Activated naive CD8-positive, alpha-beta T cell treated with anti-CD3 and anti-CD28 coated beads for 36 hours (primary cell): ENCODE measurements at regions not wholly inside any gene's neighbourhood (a gene's known extent, or its start where the extent isn't known, plus 50 kb on each side); places are given as distances from the start of the nearest gene placed in this dataset.
"Not testable (repeated sequence)": the region's sequence is repeated elsewhere in the genome, so short reads cannot be mapped to it uniquely, and the experiment has no call there.

Experiments used
- DNase-seq: peaks from one replicate; pipeline ENCODE4 v3.0.0; 2021
- H3K27ac Mint-ChIP-seq: one replicate; pipeline ENCODE4 v1.8.0; 2022; ENCODE audit warnings: mild to moderate bottlenecking, moderate library complexity, mixed read lengths
- H3K27me3 Mint-ChIP-seq: one replicate; pipeline ENCODE4 v1.8.0; 2022; ENCODE audit warnings: mild to moderate bottlenecking, mixed read lengths
- H3K36me3 Mint-ChIP-seq: one replicate; pipeline ENCODE4 v1.8.0; 2021; ENCODE audit warnings: mild to moderate bottlenecking, mixed read lengths
- H3K4me1 Mint-ChIP-seq: one replicate; pipeline ENCODE4 v1.8.0; 2021; ENCODE audit warnings: mixed read lengths
- H3K4me3 Mint-ChIP-seq: one replicate; pipeline ENCODE4 v1.8.0; 2022; ENCODE audit warnings: mild to moderate bottlenecking, moderate library complexity, mixed read lengths
- H3K9me3 Mint-ChIP-seq: one replicate; pipeline ENCODE4 v1.8.0; 2022; ENCODE audit warnings: mixed read lengths

- H3K36me3 Mint-ChIP-seq, result no peaks in the 10 kb centered on the region
- no peak overlapping the region for H3K27ac Mint-ChIP-seq
- H3K4me1 Mint-ChIP-seq, result no peaks in the 10 kb centered on the region
- no peak overlapping the region for H3K4me3 Mint-ChIP-seq
- H3K9me3 Mint-ChIP-seq, result no peaks in the 10 kb centered on the region
- peaks cover 19% of the 10 kb centered on the region for H3K27me3 Mint-ChIP-seq
- DNase-seq, result no peak
Measured at GRCh38 chr2:118430510-118431164, 342.4 kb downstream of the INSIG2 start.

GRCh38 chr2:118425191-118425590 lies 336.9 kb downstream of the INSIG2 start:
- DNase-seq, result no peak
- peaks cover 7% of the 10 kb centered on the region for H3K27me3 Mint-ChIP-seq
- no peaks in the 10 kb centered on the region for H3K36me3 Mint-ChIP-seq
- H3K9me3 Mint-ChIP-seq, result peaks cover 3% of the 10 kb centered on the region
- no peak overlapping the region for H3K4me3 Mint-ChIP-seq
- no peak overlapping the region for H3K27ac Mint-ChIP-seq
- no peaks in the 10 kb centered on the region for H3K4me1 Mint-ChIP-seq

- peaks cover 3% of the 10 kb centered on the region for H3K9me3 Mint-ChIP-seq
- H3K4me1 Mint-ChIP-seq, result no peaks in the 10 kb centered on the region
- H3K4me3 Mint-ChIP-seq, result no peak overlapping the region
- no peak for DNase-seq
- no peaks in the 10 kb centered on the region for H3K36me3 Mint-ChIP-seq
- H3K27me3 Mint-ChIP-seq, result peaks cover 19% of the 10 kb centered on the region
- no peak overlapping the region for H3K27ac Mint-ChIP-seq
Measured at GRCh38 chr2:118423776-118424175, 335.5 kb downstream of the INSIG2 start.

GRCh38 chr2:118421648-118422047 lies 333.4 kb downstream of the INSIG2 start:
- H3K36me3 Mint-ChIP-seq, result no peaks in the 10 kb centered on the region
- peaks cover 18% of the 10 kb centered on the region for H3K27me3 Mint-ChIP-seq
- no peak overlapping the region for H3K27ac Mint-ChIP-seq
- no peak for DNase-seq
- peaks cover 3% of the 10 kb centered on the region for H3K9me3 Mint-ChIP-seq
- H3K4me1 Mint-ChIP-seq, result no peaks in the 10 kb centered on the region
- no peak overlapping the region for H3K4me3 Mint-ChIP-seq

GRCh38 chr2:118417406-118418120 lies 329.3 kb downstream of the INSIG2 start:
- peaks cover 6% of the 10 kb centered on the region for H3K9me3 Mint-ChIP-seq
- no peaks in the 10 kb centered on the region for H3K36me3 Mint-ChIP-seq
- no peak for DNase-seq
- H3K27me3 Mint-ChIP-seq, result peaks cover 21% of the 10 kb centered on the region
- H3K27ac Mint-ChIP-seq, result no peak overlapping the region
- no peak overlapping the region for H3K4me3 Mint-ChIP-seq
- H3K4me1 Mint-ChIP-seq, result no peaks in the 10 kb centered on the region

GRCh38 chr2:118415186-118415585 lies 326.9 kb downstream of the INSIG2 start:
- H3K4me1 Mint-ChIP-seq, DNase-seq, H3K9me3 Mint-ChIP-seq, H3K27ac Mint-ChIP-seq, H3K4me3 Mint-ChIP-seq, H3K36me3 Mint-ChIP-seq: not testable (repeated sequence)
- H3K27me3 Mint-ChIP-seq, result peaks cover 34% of the 10 kb centered on the region

- Mint-ChIP-seq H3K27me3 (peaks cover 48% of the 10 kb centered on the region), H3K36me3 (no peaks in the 10 kb centered on the region), H3K27ac (peak overlapping the region; percentile 59)
Measured at GRCh38 chr2:118403658-118404451, 315.6 kb downstream of the INSIG2 start.

GRCh38 chr2:118388771-118389170 lies 300.5 kb downstream of the INSIG2 start:
- DNase-seq, result no peak
- Mint-ChIP-seq H3K27ac (no peak overlapping the region), H3K4me1 (no peaks in the 10 kb centered on the region), H3K4me3 (no peak overlapping the region), H3K27me3 (peaks cover 3% of the 10 kb centered on the region), H3K9me3 (no peaks in the 10 kb centered on the region), H3K36me3 (no peaks in the 10 kb centered on the region)

More at GRCh38 chr2:118403658-118404451, 315.6 kb downstream of the INSIG2 start:
- Mint-ChIP-seq H3K9me3 (no peaks in the 10 kb centered on the region), H3K4me1 (peaks cover 11% of the 10 kb centered on the region), H3K4me3 (no peak overlapping the region)
- DNase-seq, result no peak

- Mint-ChIP-seq H3K4me3 (no peak overlapping the region), H3K9me3 (no peaks in the 10 kb centered on the region), H3K27ac (no peak overlapping the region), H3K4me1 (no peaks in the 10 kb centered on the region), H3K36me3 (no peaks in the 10 kb centered on the region), H3K27me3 (no peaks in the 10 kb centered on the region)
- DNase-seq, result no peak
Measured at GRCh38 chr2:118387509-118387908, 299.2 kb downstream of the INSIG2 start.

GRCh38 chr2:118386641-118387302 lies 298.5 kb downstream of the INSIG2 start:
- Mint-ChIP-seq H3K27ac (no peak overlapping the region), H3K9me3 (no peaks in the 10 kb centered on the region), H3K4me1 (no peaks in the 10 kb centered on the region), H3K27me3 (no peaks in the 10 kb centered on the region), H3K4me3 (no peak overlapping the region), H3K36me3 (no peaks in the 10 kb centered on the region)
- DNase-seq, result no peak

- no peaks in the 10 kb centered on the region for H3K4me1 Mint-ChIP-seq
- H3K27me3 Mint-ChIP-seq, result peaks cover 14% of the 10 kb centered on the region
- no peaks in the 10 kb centered on the region for H3K36me3 Mint-ChIP-seq
- H3K27ac Mint-ChIP-seq, result no peak overlapping the region
- no peak for DNase-seq
- H3K9me3 Mint-ChIP-seq, result no peaks in the 10 kb centered on the region
- H3K4me3 Mint-ChIP-seq, result no peak overlapping the region
Measured at GRCh38 chr2:118380915-118381653, 292.8 kb downstream of the INSIG2 start.

GRCh38 chr2:118375907-118376485 lies 287.7 kb downstream of the INSIG2 start:
- no peaks in the 10 kb centered on the region for H3K9me3 Mint-ChIP-seq
- H3K36me3 Mint-ChIP-seq, result no peaks in the 10 kb centered on the region
- peaks cover 18% of the 10 kb centered on the region for H3K27me3 Mint-ChIP-seq
- H3K27ac Mint-ChIP-seq, result no peak overlapping the region
- no peak overlapping the region for H3K4me3 Mint-ChIP-seq
- H3K4me1 Mint-ChIP-seq, result no peaks in the 10 kb centered on the region
- no peak for DNase-seq

GRCh38 chr2:118374974-118375755 lies 286.9 kb downstream of the INSIG2 start:
- Mint-ChIP-seq H3K4me3 (no peak overlapping the region), H3K9me3 (no peaks in the 10 kb centered on the region), H3K4me1 (no peaks in the 10 kb centered on the region), H3K27me3 (peaks cover 20% of the 10 kb centered on the region), H3K27ac (no peak overlapping the region), H3K36me3 (no peaks in the 10 kb centered on the region)
- DNase-seq, result no peak
